Neural cell (in vitro differentiated cells): ENCODE measurements at regions not wholly inside any gene's neighbourhood (a gene's known extent, or its start where the extent isn't known, plus 50 kb on each side); places are given as distances from the start of the nearest gene placed in this dataset.

ENCODE experiments used
- EP300 ChIP-seq: fragments of 450-650 bp; conservative IDR thresholded peaks from 2 replicates; pipeline ENCODE4 v1.6.1; 2014; ENCODE audit warnings: antibody characterized with exemption, mild to moderate bottlenecking, moderate library complexity; ENCODE audit not compliant: poor library complexity, severe bottlenecking
- EZH2 ChIP-seq: fragments of 200-600, 300-800 bp; shearing (Covaris generic), sonication (generic); IDR thresholded peaks from 2 replicates; pipeline ENCODE4 v1.6.1; 2014; ENCODE audit warnings: antibody characterized with exemption, low read length, borderline replicate concordance, mild to moderate bottlenecking; ENCODE audit not compliant: insufficient read depth, poor library complexity, severe bottlenecking
- MXI1 ChIP-seq: fragments of 450-650 bp; conservative IDR thresholded peaks from 2 replicates; pipeline ENCODE4 v1.6.1; 2014; ENCODE audit warnings: antibody characterized with exemption, mild to moderate bottlenecking; ENCODE audit not compliant: poor library complexity, severe bottlenecking
- POLR2AphosphoS5 ChIP-seq: IDR thresholded peaks from 2 replicates; pipeline ENCODE4 v1.6.1; 2012
- RAD21 ChIP-seq: fragments of 450-650 bp; conservative IDR thresholded peaks from 2 replicates; pipeline ENCODE4 v1.6.1; 2014; ENCODE audit warnings: antibody characterized with exemption, mild to moderate bottlenecking, moderate library complexity
- SMC3 ChIP-seq: fragments of 450-650 bp; conservative IDR thresholded peaks from 2 replicates; pipeline ENCODE4 v1.6.1; 2014; ENCODE audit warnings: antibody characterized with exemption, mild to moderate bottlenecking, moderate library complexity; ENCODE audit not compliant: poor library complexity
- TF ChIP-seq, protein P1 (sequence below): fragments of 450-650 bp; IDR thresholded peaks from 2 replicates; pipeline ENCODE4 v1.5.1; 2014; ENCODE audit warnings: antibody characterized with exemption, mild to moderate bottlenecking, moderate library complexity; ENCODE audit not compliant: poor library complexity, severe bottlenecking
- TF ChIP-seq, protein P2 (sequence below): IDR thresholded peaks from 2 replicates; pipeline ENCODE4 v1.6.1; 2012; ENCODE audit warnings: borderline replicate concordance

DNA sequence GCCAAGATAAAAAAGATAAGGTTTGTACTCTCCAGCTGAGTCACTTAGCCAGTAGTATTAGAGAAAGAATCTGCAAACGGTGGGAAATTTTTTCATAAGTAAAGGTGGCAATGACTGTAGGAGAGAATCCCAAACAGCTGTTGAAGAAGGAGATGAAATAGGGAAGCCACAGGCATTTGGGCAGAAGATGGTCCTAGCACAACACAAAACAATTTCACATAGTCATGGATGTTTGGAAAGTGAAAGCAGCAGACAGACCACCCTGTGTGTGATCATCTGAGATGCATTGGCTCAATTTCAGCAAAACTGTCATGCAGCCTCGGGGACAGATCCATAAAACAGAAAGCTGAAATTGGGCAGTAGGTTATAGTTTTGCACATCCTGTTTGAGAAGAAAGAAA, 2832.4 kb downstream of the PCDH9 start:
- TF ChIP-seq EP300 (no peak), MXI1 (no peak), EZH2 (no peak), POLR2AphosphoS5 (no peak), SMC3 (no peak), RAD21 (no peak)
- TF ChIP-seq, protein P1, sequence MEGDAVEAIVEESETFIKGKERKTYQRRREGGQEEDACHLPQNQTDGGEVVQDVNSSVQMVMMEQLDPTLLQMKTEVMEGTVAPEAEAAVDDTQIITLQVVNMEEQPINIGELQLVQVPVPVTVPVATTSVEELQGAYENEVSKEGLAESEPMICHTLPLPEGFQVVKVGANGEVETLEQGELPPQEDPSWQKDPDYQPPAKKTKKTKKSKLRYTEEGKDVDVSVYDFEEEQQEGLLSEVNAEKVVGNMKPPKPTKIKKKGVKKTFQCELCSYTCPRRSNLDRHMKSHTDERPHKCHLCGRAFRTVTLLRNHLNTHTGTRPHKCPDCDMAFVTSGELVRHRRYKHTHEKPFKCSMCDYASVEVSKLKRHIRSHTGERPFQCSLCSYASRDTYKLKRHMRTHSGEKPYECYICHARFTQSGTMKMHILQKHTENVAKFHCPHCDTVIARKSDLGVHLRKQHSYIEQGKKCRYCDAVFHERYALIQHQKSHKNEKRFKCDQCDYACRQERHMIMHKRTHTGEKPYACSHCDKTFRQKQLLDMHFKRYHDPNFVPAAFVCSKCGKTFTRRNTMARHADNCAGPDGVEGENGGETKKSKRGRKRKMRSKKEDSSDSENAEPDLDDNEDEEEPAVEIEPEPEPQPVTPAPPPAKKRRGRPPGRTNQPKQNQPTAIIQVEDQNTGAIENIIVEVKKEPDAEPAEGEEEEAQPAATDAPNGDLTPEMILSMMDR: no peak
- TF ChIP-seq, protein P2, sequence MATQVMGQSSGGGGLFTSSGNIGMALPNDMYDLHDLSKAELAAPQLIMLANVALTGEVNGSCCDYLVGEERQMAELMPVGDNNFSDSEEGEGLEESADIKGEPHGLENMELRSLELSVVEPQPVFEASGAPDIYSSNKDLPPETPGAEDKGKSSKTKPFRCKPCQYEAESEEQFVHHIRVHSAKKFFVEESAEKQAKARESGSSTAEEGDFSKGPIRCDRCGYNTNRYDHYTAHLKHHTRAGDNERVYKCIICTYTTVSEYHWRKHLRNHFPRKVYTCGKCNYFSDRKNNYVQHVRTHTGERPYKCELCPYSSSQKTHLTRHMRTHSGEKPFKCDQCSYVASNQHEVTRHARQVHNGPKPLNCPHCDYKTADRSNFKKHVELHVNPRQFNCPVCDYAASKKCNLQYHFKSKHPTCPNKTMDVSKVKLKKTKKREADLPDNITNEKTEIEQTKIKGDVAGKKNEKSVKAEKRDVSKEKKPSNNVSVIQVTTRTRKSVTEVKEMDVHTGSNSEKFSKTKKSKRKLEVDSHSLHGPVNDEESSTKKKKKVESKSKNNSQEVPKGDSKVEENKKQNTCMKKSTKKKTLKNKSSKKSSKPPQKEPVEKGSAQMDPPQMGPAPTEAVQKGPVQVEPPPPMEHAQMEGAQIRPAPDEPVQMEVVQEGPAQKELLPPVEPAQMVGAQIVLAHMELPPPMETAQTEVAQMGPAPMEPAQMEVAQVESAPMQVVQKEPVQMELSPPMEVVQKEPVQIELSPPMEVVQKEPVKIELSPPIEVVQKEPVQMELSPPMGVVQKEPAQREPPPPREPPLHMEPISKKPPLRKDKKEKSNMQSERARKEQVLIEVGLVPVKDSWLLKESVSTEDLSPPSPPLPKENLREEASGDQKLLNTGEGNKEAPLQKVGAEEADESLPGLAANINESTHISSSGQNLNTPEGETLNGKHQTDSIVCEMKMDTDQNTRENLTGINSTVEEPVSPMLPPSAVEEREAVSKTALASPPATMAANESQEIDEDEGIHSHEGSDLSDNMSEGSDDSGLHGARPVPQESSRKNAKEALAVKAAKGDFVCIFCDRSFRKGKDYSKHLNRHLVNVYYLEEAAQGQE: no peak
